GM12891 (cell line): ENCODE measurements at regions not wholly inside any gene's neighbourhood (a gene's known extent, or its start where the extent isn't known, plus 50 kb on each side); places are given as distances from the start of the nearest gene placed in this dataset.

ENCODE experiments used
- PAX5 ChIP-seq: IDR thresholded peaks from 2 replicates; pipeline ENCODE4 v1.6.1; 2011; ENCODE audit warnings: low read length, moderate library complexity, mild to moderate bottlenecking; ENCODE audit not compliant: insufficient read depth, severe bottlenecking
- POLR2A ChIP-seq: IDR thresholded peaks from 2 replicates; pipeline ENCODE4 v1.6.1; 2011; ENCODE audit warnings: low read depth, low read length, control low read depth
- POLR2AphosphoS5 ChIP-seq: IDR thresholded peaks from 2 replicates; pipeline ENCODE4 v1.6.1; 2011; ENCODE audit warnings: low read depth, low read length, control low read depth
- SPI1 ChIP-seq: IDR thresholded peaks from 2 replicates; pipeline ENCODE4 v1.6.1; 2011; ENCODE audit warnings: low read depth, low read length, control low read depth
- TAF1 ChIP-seq: IDR thresholded peaks from 2 replicates; pipeline ENCODE4 v1.6.1; 2011; ENCODE audit warnings: low read depth, low read length, control low read depth

DNA sequence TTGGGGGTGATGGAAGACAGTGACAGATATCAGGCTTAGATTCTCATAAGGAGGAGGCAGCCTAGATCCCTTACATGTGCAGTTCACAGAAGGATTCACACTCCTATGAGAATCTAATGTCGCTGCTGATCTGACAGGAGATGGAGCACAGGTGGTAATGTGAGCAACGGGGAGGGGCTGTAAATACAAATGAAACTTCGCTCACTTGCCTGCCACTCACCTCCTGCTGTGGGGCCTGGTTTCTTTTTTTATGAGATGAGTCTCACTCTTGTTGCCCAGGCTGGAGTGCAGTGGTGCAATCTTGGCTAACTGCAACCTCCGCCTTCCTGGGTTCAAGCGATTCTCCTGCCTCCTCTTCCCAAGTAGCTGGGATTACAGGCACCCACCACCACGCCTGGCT lies 258.6 kb downstream of the EN1 start:
- TF ChIP-seq POLR2A, result no peak
- no peak for TF ChIP-seq POLR2AphosphoS5
- no peak for TF ChIP-seq TAF1
- TF ChIP-seq SPI1, result no peak
- TF ChIP-seq PAX5, result no peak
